Brain microvascular endothelial cell (primary cell): ENCODE measurements at regions not wholly inside any gene's neighbourhood (a gene's known extent, or its start where the extent isn't known, plus 50 kb on each side); places are given as distances from the start of the nearest gene placed in this dataset.

ENCODE experiments used
- DNase-seq: peaks from one replicate; pipeline ENCODE4 v3.0.0-alpha.2; 2020
- H3K27ac ChIP-seq: fragments of 250-450 bp; sonication (Bioruptor Pico); 2 replicates; pipeline ENCODE4 v1.5.1; 2020; ENCODE audit warnings: mild to moderate bottlenecking, moderate library complexity
- H3K27me3 ChIP-seq: fragments of 250-450 bp; sonication (Bioruptor Pico); replicated peaks from 2 replicates; pipeline ENCODE4 v1.5.1; 2020; ENCODE audit warnings: mild to moderate bottlenecking
- H3K36me3 ChIP-seq: fragments of 250-450 bp; sonication (Bioruptor Pico); replicated peaks from 2 replicates; pipeline ENCODE4 v1.5.1; 2020; ENCODE audit warnings: mild to moderate bottlenecking
- H3K4me3 ChIP-seq: 2 replicates; pipeline ENCODE4 v1.5.1; 2011; ENCODE audit warnings: low read depth, mild to moderate bottlenecking, control low read depth, low read length, moderate library complexity
- in situ Hi-C: cut with HindIII; loops from 2 replicates; pipeline ENCODE4 v1.10.0; 2017; ENCODE audit warnings: low sequenced_read_pairs, low pct_ligation_motif_present
- TF ChIP-seq, protein P1 (sequence below): IDR thresholded peaks from 2 replicates; pipeline ENCODE4 v1.5.1; 2011; ENCODE audit warnings: low read depth, mild to moderate bottlenecking, moderate library complexity, low read length, control low read depth, inconsistent platforms; ENCODE audit errors: missing control alignments

DNA sequence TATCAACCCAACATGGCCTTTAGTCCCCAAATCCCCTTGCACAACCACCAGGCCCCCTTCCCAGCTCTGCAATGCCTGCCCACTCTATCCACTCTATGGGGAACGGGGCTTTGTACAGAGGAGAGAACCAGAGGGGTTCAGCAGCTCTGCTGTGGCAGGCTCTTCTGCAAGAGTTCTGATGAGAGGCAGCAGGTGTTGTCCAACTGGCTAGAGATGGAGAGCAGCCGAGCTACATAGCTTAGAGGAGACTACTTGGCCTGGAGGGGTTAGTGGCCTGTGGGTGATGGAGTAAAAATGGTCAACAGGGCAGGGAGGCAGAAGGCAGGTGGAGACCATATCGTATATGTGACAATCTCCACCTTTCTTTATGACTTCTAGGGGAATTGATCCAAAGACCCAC, 103.0 kb downstream of the QPCT start:
- no peak for DNase-seq
- Histone ChIP-seq H3K27ac (no peak overlapping the region), H3K36me3 (no peaks in the 10 kb centered on the region), H3K4me3 (no peak overlapping the region), H3K27me3 (no peaks in the 10 kb centered on the region)
- in situ Hi-C loops, result no loop called here
- TF ChIP-seq, protein P1, sequence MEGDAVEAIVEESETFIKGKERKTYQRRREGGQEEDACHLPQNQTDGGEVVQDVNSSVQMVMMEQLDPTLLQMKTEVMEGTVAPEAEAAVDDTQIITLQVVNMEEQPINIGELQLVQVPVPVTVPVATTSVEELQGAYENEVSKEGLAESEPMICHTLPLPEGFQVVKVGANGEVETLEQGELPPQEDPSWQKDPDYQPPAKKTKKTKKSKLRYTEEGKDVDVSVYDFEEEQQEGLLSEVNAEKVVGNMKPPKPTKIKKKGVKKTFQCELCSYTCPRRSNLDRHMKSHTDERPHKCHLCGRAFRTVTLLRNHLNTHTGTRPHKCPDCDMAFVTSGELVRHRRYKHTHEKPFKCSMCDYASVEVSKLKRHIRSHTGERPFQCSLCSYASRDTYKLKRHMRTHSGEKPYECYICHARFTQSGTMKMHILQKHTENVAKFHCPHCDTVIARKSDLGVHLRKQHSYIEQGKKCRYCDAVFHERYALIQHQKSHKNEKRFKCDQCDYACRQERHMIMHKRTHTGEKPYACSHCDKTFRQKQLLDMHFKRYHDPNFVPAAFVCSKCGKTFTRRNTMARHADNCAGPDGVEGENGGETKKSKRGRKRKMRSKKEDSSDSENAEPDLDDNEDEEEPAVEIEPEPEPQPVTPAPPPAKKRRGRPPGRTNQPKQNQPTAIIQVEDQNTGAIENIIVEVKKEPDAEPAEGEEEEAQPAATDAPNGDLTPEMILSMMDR, result no peak

DNA sequence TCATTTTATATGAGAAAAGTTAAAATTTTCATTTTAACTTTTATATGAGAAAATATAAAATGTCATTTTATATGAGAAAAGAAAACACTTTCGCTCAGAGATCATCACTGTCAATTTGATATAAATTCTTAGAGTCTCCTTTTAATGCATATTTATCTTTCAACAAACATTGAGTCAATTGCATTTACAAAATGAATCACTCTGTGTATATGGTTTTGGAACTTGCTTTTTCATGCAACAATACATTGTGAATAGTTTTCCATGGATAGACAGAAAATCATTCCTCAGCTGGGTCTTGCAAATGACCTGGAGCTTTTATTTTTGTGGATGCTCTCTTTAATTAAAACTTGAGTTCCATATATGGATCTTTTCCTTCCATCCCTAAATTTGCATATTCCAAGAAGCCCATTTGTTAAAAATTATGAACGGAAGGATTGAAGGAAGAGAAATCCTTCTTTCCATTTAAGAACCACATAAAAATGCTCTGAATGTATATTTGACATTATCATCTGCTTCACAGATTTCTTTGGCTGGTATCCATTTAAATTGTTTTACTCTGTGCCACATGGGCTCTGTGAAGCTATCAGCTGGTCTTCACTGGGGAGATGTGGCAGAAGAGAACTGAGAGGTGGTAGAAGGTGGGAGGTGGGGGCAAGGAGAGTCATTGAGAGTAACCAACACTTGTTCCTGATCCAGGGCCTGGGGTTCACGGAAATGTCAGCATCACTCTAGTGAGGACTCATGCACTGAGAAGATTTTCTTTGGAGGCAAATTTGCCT, 104.1 kb downstream of the QPCT start:
- no peaks in the 10 kb centered on the region for H3K36me3 ChIP-seq
- DNase-seq, result no peak
- no peaks in the 10 kb centered on the region for H3K27me3 ChIP-seq
- no peak overlapping the region for H3K27ac ChIP-seq
- TF ChIP-seq, protein P1, result no peak
- no peak overlapping the region for H3K4me3 ChIP-seq
- in situ Hi-C loops, result no loop called here

DNA sequence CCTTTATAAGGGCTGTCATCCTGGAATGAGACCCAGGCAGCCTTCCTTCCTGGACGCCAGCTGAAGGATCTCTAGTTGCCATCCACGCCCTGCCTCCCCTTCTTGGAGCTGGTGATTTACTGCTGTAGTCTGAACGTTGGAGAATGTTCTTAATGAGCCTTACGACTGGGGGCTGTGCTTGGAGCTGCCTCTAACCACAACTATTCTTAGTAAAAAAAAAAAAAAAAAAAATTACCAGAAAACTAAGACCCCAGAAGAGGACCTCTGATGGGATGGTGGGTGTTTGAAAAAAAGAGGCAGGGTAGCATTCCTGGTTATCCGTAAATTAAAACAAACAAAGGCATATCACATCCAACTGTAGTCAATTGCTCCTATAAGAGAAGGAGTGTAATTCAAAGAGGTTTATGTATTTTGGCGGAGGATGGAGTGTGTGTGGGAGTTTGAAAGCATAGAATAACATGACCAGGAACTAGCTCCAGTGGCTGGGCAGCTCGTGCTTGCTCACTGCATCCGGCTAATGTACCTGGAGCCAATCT, 105.4 kb downstream of the QPCT start:
- DNase-seq, result peak; percentile 47
- H3K27ac ChIP-seq, result no peak overlapping the region
- in situ Hi-C loops, result no loop called here
- TF ChIP-seq, protein P1, result no peak
- no peaks in the 10 kb centered on the region for H3K36me3 ChIP-seq
- H3K4me3 ChIP-seq, result no peak overlapping the region
- H3K27me3 ChIP-seq, result no peaks in the 10 kb centered on the region

DNA sequence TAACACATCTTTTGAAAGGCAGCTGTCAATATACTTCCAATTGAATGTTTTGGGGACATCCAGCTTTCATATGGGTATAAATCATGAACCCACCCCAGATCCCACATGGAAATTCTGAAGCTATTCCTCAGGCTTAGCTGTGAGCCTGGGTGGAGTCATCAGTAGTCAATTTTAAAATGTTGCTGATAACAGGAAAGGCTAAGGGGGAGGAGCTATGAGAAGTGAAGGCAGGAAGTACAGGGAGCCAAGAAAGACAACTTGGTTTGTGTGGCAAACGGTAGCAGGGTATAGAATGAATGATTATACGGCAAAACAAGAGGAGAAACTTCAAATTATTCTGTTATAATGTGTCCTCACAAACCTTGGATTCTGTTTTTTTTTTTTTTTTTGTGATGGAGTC, 108.6 kb downstream of the QPCT start:
- Histone ChIP-seq H3K36me3 (no peaks in the 10 kb centered on the region), H3K4me3 (no peak overlapping the region), H3K27ac (no peak overlapping the region), H3K27me3 (no peaks in the 10 kb centered on the region)
- TF ChIP-seq, protein P1, result no peak
- no peak for DNase-seq
- in situ Hi-C loops, result no loop called here

DNA sequence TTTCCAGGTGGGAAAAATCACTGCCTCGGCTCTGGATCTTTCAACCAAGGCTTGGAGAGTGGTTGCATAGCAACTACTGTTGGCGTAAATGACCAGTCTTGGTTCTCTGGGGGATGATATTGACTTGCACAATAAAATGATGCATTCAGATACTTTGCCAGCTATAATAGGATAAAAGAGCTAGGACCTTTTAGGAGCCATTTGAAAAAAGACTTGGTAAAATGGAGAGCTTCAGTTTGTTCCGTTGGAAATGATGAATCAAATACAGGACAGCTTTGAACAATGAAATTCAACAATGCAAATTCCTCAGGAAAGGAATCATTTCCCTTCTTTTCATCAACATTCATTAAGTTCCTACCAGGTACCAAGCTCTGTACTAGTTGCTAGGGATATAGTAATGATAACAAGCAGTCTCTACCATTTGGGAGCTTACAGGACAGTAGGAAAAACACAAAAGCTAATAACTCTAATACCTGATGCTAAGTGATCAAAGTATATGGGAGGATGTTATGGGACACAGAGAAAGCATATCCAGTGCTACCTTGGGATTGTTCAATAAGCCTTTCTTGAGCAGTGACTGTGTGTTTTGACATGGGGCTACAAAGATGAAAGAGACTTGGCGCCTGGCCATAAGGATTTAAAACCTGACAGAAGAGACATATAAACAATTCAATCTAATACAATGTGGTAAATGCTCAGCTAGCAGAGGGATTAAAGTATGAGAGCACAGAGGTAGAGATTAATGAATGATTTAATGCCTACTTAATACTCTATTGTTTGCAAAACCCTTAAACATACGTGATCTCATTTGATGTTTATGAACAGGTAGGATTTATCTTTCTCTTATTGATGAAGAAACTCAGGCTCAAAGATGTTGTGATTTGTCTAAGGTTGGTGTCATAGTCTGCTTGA, 110.7 kb downstream of the QPCT start:
- Histone ChIP-seq H3K4me3 (no peak overlapping the region), H3K27me3 (no peaks in the 10 kb centered on the region), H3K36me3 (no peaks in the 10 kb centered on the region), H3K27ac (no peak overlapping the region)
- TF ChIP-seq, protein P1, result no peak
- DNase-seq, result no peak
- in situ Hi-C loops, result no loop called here
